ENCODE measurements at regions not wholly inside any gene's neighbourhood (a gene's known extent, or its start where the extent isn't known, plus 50 kb on each side); places are given as distances from the start of the nearest gene placed in this dataset.

- intact Hi-C loops (cut with micrococcal nuclease) = no loop called here
- Mint-ChIP-seq H3K27ac (no peak overlapping the region), H3K9me3 (no peaks in the 10 kb centered on the region), H3K4me1 (ENCODE audit: low read depth) (no peaks in the 10 kb centered on the region), H3K27me3 (peaks cover 1% of the 10 kb centered on the region), H3K36me3 (ENCODE audit: low read depth) (no peaks in the 10 kb centered on the region), H3K4me3 (no peak overlapping the region)
- DNase-seq (peak; percentile 60), ATAC-seq (peak; percentile 82)
- POLR2A ChIA-PET = no interaction called here
- CTCF ChIA-PET = interaction anchor here (0.7 to 3.2 kb wide), 14 partner anchors 9 to 220 kb away, joined by 3 to 28 read pairs (median 6); no protein-coding TSS in a partner anchor
- peak; percentile 91 for TF ChIP-seq CTCF (IDR thresholded peaks at IDR 0.05)
Measured at GRCh38 chr10:29392376-29393021, 103.6 kb downstream of the LYZL1 start.

GRCh38 chr10:29394321-29394932, 105.6 kb downstream of the LYZL1 start:
- CTCF ChIA-PET = interaction anchor here (1.0 to 3.2 kb wide), 5 partner anchors 8 to 120 kb away, joined by 3 to 28 read pairs (median 10); no protein-coding TSS in a partner anchor
- Mint-ChIP-seq H3K27ac (no peak overlapping the region), H3K9me3 (no peaks in the 10 kb centered on the region), H3K4me3 (no peak overlapping the region), H3K36me3 (ENCODE audit: low read depth) (no peaks in the 10 kb centered on the region), H3K27me3 (peaks cover 4% of the 10 kb centered on the region), H3K4me1 (ENCODE audit: low read depth) (no peaks in the 10 kb centered on the region)
- ATAC-seq (no peak), DNase-seq (no peak)
- intact Hi-C loops (cut with micrococcal nuclease) = no loop called here
- POLR2A ChIA-PET = interaction anchor here (1.8 kb wide), 1 partner anchor 14 kb away, joined by 3 read pairs; no protein-coding TSS in a partner anchor
- TF ChIP-seq CTCF (IDR thresholded peaks at IDR 0.05) = no peak

- H3K27me3 Mint-ChIP-seq = peaks cover 4% of the 10 kb centered on the region
- POLR2A ChIA-PET = interaction anchor here (1.8 kb wide), 1 partner anchor 13 kb away, joined by 3 read pairs; no protein-coding TSS in a partner anchor
Measured at GRCh38 chr10:29395409-29395808, 106.5 kb downstream of the LYZL1 start.

GRCh38 chr10:29397221-29397620, 108.4 kb downstream of the LYZL1 start:
- DNase-seq = no peak
- H3K27me3 Mint-ChIP-seq = peaks cover 4% of the 10 kb centered on the region
- no peak overlapping the region for H3K27ac Mint-ChIP-seq
- H3K36me3 Mint-ChIP-seq (ENCODE audit: low read depth) = no peaks in the 10 kb centered on the region
- no peaks in the 10 kb centered on the region for H3K4me1 Mint-ChIP-seq (ENCODE audit: low read depth)
- ChIA-PET POLR2A (interaction anchor here (0.6 kb wide), 1 partner anchor 65 kb away, joined by 3 read pairs; no protein-coding TSS in a partner anchor), CTCF (no interaction called here)
- no peaks in the 10 kb centered on the region for H3K9me3 Mint-ChIP-seq
- no peak overlapping the region for H3K4me3 Mint-ChIP-seq
- TF ChIP-seq CTCF (IDR thresholded peaks at IDR 0.05) = no peak
- intact Hi-C loops (cut with micrococcal nuclease) = no loop called here
- ATAC-seq = no peak

More at GRCh38 chr10:29395409-29395808, 106.5 kb downstream of the LYZL1 start:
- Mint-ChIP-seq H3K36me3 (ENCODE audit: low read depth) (no peaks in the 10 kb centered on the region), H3K4me3 (no peak overlapping the region), H3K27ac (no peak overlapping the region), H3K9me3 (no peaks in the 10 kb centered on the region), H3K4me1 (ENCODE audit: low read depth) (no peaks in the 10 kb centered on the region)
- TF ChIP-seq CTCF (IDR thresholded peaks at IDR 0.05) = no peak
- DNase-seq (no peak), ATAC-seq (no peak)
- CTCF ChIA-PET = interaction anchor here (1.5 to 2.2 kb wide), 2 partner anchors 9 to 14 kb away, joined by 4 to 10 read pairs; no protein-coding TSS in a partner anchor
- intact Hi-C loops (cut with micrococcal nuclease) = no loop called here

- Mint-ChIP-seq H3K9me3 (peaks cover 3% of the 10 kb centered on the region), H3K27me3 (peaks cover 4% of the 10 kb centered on the region), H3K36me3 (ENCODE audit: low read depth) (peaks cover 2% of the 10 kb centered on the region), H3K27ac (no peak overlapping the region), H3K4me3 (no peak overlapping the region), H3K4me1 (ENCODE audit: low read depth) (no peaks in the 10 kb centered on the region)
- DNase-seq (no peak), ATAC-seq (no peak)
- POLR2A ChIA-PET = no interaction called here
- intact Hi-C loops (cut with micrococcal nuclease) = no loop called here
- CTCF ChIA-PET = interaction anchor here (0.7 to 3.3 kb wide), 4 partner anchors 10 to 94 kb away, joined by 3 to 18 read pairs (median 4); no protein-coding TSS in a partner anchor
- no peak for TF ChIP-seq CTCF (IDR thresholded peaks at IDR 0.05)
Measured at GRCh38 chr10:29403208-29403607, 114.3 kb downstream of the LYZL1 start.
